Activated T-helper 1 cell treated with anti-CD3 and anti-CD28 coated beads, Interleukin-2, amount 50 U/mL, for 16 hours (primary cell): ENCODE measurements at regions not wholly inside any gene's neighbourhood (a gene's known extent, or its start where the extent isn't known, plus 50 kb on each side); places are given as distances from the start of the nearest gene placed in this dataset.
"Not testable (repeated sequence)": the region's sequence is repeated elsewhere in the genome, so short reads cannot be mapped to it uniquely, and the experiment has no call there.

ENCODE experiments used
- DNase-seq, 2 donors: peaks; one replicate each; pipeline ENCODE4 v3.0.0-alpha.2; 2020; ENCODE audit warnings: low read depth in 1 of 2, low spot score in 1 of 2

- DNase-seq, result no peak
These were observed 134.5 kb downstream of the PPP1R3A start for GRCh38 chr7:113784316-113784715.

GRCh38 chr7:113783403-113783802 lies 135.4 kb downstream of the PPP1R3A start:
- no peak for DNase-seq

GRCh38 chr7:113775804-113776203 lies 143.0 kb downstream of the PPP1R3A start:
- no peak for DNase-seq

- no peak for DNase-seq
These were observed 143.4 kb downstream of the PPP1R3A start for GRCh38 chr7:113775401-113775800.

GRCh38 chr7:113774182-113774807 lies 144.5 kb downstream of the PPP1R3A start:
- DNase-seq, result no peak

GRCh38 chr7:113770146-113770738 lies 148.6 kb downstream of the PPP1R3A start:
- DNase-seq, result no peak

- no peak for DNase-seq
These were observed 150.4 kb downstream of the PPP1R3A start for GRCh38 chr7:113768387-113768786.

- DNase-seq, result no peak
These were observed 154.3 kb downstream of the PPP1R3A start for GRCh38 chr7:113764401-113765035.

GRCh38 chr7:113763226-113763625 lies 155.6 kb downstream of the PPP1R3A start:
- no peak for DNase-seq

GRCh38 chr7:113756250-113756649 lies 162.6 kb downstream of the PPP1R3A start:
- DNase-seq, result no peak

GRCh38 chr7:113752689-113753088 lies 166.1 kb downstream of the PPP1R3A start:
- no peak for DNase-seq

GRCh38 chr7:113752289-113752688 lies 166.5 kb downstream of the PPP1R3A start:
- DNase-seq, result no peak

- DNase-seq, result no peak
These were observed 167.3 kb downstream of the PPP1R3A start for GRCh38 chr7:113751547-113751946.

- not testable (repeated sequence) for DNase-seq
These were observed 170.4 kb downstream of the PPP1R3A start for GRCh38 chr7:113748385-113748784.

GRCh38 chr7:113742946-113743431 lies 175.8 kb downstream of the PPP1R3A start:
- not testable (repeated sequence) for DNase-seq

- no peak for DNase-seq
These were observed 176.4 kb downstream of the PPP1R3A start for GRCh38 chr7:113742377-113742776.

- DNase-seq, result no peak
These were observed 187.2 kb downstream of the PPP1R3A start for GRCh38 chr7:113731571-113731970.

GRCh38 chr7:113730309-113730955 lies 188.4 kb downstream of the PPP1R3A start:
- DNase-seq, result no peak

- DNase-seq, result no peak
These were observed 191.3 kb downstream of the PPP1R3A start for GRCh38 chr7:113727486-113727885.

- DNase-seq, result no peak
These were observed 196.8 kb downstream of the PPP1R3A start for GRCh38 chr7:113722006-113722405.

GRCh38 chr7:113717739-113718138 lies 201.1 kb downstream of the PPP1R3A start:
- DNase-seq, result no peak
